NCI-H1694 (cell line): ENCODE measurements at regions not wholly inside any gene's neighbourhood (a gene's known extent, or its start where the extent isn't known, plus 50 kb on each side); places are given as distances from the start of the nearest gene placed in this dataset.

Experiments used
- DNase-seq: peaks from one replicate; lab custom pipeline; 2025; lab: John Stamatoyannopoulos, UW

GRCh38 chr13:108360139-108360538 is 90.6 kb downstream of the TNFSF13B start:
- no peak for DNase-seq

GRCh38 chr13:108361769-108362168 is 92.3 kb downstream of the TNFSF13B start:
- no peak for DNase-seq

- no peak for DNase-seq
Observed at GRCh38 chr13:108363666-108364065, 94.1 kb downstream of the TNFSF13B start.

GRCh38 chr13:108365255-108365654 is 95.7 kb downstream of the TNFSF13B start:
- DNase-seq = no peak

- no peak for DNase-seq
Observed at GRCh38 chr13:108368250-108368905, 98.9 kb downstream of the TNFSF13B start.

- DNase-seq = no peak
Observed at GRCh38 chr13:108369412-108369811, 99.9 kb downstream of the TNFSF13B start.

GRCh38 chr13:108375034-108375433 is 105.5 kb downstream of the TNFSF13B start:
- DNase-seq = no peak

- no peak for DNase-seq
Observed at GRCh38 chr13:108375772-108376171, 106.3 kb downstream of the TNFSF13B start.

- DNase-seq = no peak
Observed at GRCh38 chr13:108376308-108376707, 106.8 kb downstream of the TNFSF13B start.

- DNase-seq = no peak
Observed at GRCh38 chr13:108377646-108378206, 108.2 kb downstream of the TNFSF13B start.

- no peak for DNase-seq
Observed at GRCh38 chr13:108383667-108384066, 114.1 kb downstream of the TNFSF13B start.

- DNase-seq = no peak
Observed at GRCh38 chr13:108387156-108387555, 117.6 kb downstream of the TNFSF13B start.

- no peak for DNase-seq
Observed at GRCh38 chr13:108402850-108403249, 133.3 kb downstream of the TNFSF13B start.

GRCh38 chr13:108407495-108407894 is 138.0 kb downstream of the TNFSF13B start:
- DNase-seq = no peak

GRCh38 chr13:108408672-108409071 is 139.2 kb downstream of the TNFSF13B start:
- DNase-seq = no peak

- no peak for DNase-seq
Observed at GRCh38 chr13:108409730-108410129, 140.2 kb downstream of the TNFSF13B start.

GRCh38 chr13:108419768-108420167 is 150.2 kb downstream of the TNFSF13B start:
- DNase-seq = no peak

- no peak for DNase-seq
Observed at GRCh38 chr13:108425056-108425455, 155.5 kb downstream of the TNFSF13B start.

- no peak for DNase-seq
Observed at GRCh38 chr13:108426893-108427292, 157.4 kb downstream of the TNFSF13B start.

- DNase-seq = no peak
Observed at GRCh38 chr13:108427355-108427754, 157.8 kb downstream of the TNFSF13B start.

- no peak for DNase-seq
Observed at GRCh38 chr13:108428691-108429090, 159.2 kb downstream of the TNFSF13B start.

- no peak for DNase-seq
Observed at GRCh38 chr13:108433976-108434755, 164.6 kb downstream of the TNFSF13B start.
